Neutrophil (primary cell): ENCODE measurements at regions not wholly inside any gene's neighbourhood (a gene's known extent, or its start where the extent isn't known, plus 50 kb on each side); places are given as distances from the start of the nearest gene placed in this dataset.
"Not testable (repeated sequence)": the region's sequence is repeated elsewhere in the genome, so short reads cannot be mapped to it uniquely, and the experiment has no call there.

Source experiments
- H3K27ac ChIP-seq: fragments of 200-600 bp; sonication (generic); 2 replicates; pipeline ENCODE4 v1.5.1; 2016; ENCODE audit warnings: mild to moderate bottlenecking, moderate library complexity
- H3K27me3 ChIP-seq: fragments of 200-600 bp; sonication (generic); 2 replicates; pipeline ENCODE4 v1.6.0; 2016; ENCODE audit warnings: mild to moderate bottlenecking
- H3K36me3 ChIP-seq: fragments of 200-600 bp; sonication (generic); 2 replicates; pipeline ENCODE4 v1.5.1; 2017
- H3K4me1 ChIP-seq, 2 experiments: fragments of 200-600 bp in 1 of 2; sonication (generic) in 1 of 2; 1 replicate in 1 of 2; 2 replicates in 1 of 2; pipeline versions ENCODE4 v1.5.1 to v1.6.1; 2013 to 2016; ENCODE audit warnings: low read depth in 1 of 2, low read length in 1 of 2, mild to moderate bottlenecking in 1 of 2, moderate library complexity in 1 of 2; ENCODE audit not compliant: control insufficient read depth in 1 of 2, insufficient read depth in 1 of 2
- H3K4me3 ChIP-seq, 2 experiments: fragments of 200-600 bp in 1 of 2; sonication (generic) in 1 of 2; 1 replicate in 1 of 2; 2 replicates in 1 of 2; pipeline ENCODE4 v1.5.1; 2013 to 2016; ENCODE audit warnings: low read depth in 1 of 2, low read length in 1 of 2, mild to moderate bottlenecking in 1 of 2, moderate library complexity in 1 of 2
- H3K9me3 ChIP-seq: fragments of 200-600 bp; sonication (generic); 2 replicates; pipeline ENCODE4 v1.5.1; 2016
- TF ChIP-seq, protein P1 (sequence below): fragments of 200-600 bp; sonication (generic); IDR thresholded peaks from 2 replicates; pipeline ENCODE4 v1.5.1; 2016; ENCODE audit warnings: antibody characterized with exemption

DNA sequence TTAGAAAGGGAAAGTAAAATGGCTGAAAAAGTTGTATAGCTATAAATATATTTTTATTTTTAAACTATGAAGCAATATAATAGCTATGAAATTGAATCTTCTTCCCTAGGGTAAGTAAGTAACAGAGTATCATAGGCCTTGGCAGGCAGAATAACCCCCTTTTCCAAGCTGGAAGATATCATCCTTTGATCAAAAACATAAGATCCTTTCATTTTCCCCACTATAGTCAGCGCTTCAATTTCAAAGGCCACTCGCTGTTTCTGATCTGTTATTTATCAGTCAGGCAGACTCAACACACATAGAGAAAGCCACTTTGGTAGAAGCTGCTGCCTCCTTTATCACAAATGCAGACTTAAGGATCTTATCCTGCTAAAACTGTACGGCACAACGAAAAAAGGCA is 74.0 kb upstream of the UBE2E2 start:
- TF ChIP-seq, protein P1, sequence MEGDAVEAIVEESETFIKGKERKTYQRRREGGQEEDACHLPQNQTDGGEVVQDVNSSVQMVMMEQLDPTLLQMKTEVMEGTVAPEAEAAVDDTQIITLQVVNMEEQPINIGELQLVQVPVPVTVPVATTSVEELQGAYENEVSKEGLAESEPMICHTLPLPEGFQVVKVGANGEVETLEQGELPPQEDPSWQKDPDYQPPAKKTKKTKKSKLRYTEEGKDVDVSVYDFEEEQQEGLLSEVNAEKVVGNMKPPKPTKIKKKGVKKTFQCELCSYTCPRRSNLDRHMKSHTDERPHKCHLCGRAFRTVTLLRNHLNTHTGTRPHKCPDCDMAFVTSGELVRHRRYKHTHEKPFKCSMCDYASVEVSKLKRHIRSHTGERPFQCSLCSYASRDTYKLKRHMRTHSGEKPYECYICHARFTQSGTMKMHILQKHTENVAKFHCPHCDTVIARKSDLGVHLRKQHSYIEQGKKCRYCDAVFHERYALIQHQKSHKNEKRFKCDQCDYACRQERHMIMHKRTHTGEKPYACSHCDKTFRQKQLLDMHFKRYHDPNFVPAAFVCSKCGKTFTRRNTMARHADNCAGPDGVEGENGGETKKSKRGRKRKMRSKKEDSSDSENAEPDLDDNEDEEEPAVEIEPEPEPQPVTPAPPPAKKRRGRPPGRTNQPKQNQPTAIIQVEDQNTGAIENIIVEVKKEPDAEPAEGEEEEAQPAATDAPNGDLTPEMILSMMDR, result no peak
- Histone ChIP-seq H3K27me3 (no peaks in the 10 kb centered on the region), H3K27ac (no peak overlapping the region), H3K4me3 (no peak overlapping the region), H3K36me3 (no peaks in the 10 kb centered on the region), H3K9me3 (no peaks in the 10 kb centered on the region), H3K4me1 (no peaks in the 10 kb centered on the region)

DNA sequence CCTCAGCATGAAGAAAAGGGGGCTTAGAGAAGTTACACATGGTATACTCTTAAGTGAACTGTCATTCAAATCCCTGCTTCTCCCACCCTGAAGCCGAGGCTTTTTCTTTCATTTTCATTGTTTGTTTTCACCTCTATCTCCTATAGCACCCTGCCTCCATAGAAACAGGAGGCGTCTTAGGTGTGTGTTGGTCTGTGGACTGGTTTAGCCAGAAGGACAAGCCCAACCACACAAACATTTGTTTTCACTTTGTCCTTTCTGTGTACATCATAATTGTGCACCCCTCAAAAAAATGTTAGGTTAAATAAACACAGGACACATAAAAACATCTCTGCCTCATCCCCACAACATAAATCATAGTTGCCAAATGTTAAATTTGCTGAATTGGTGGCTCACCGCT is 73.3 kb upstream of the UBE2E2 start:
- Histone ChIP-seq H3K27ac (no peak overlapping the region), H3K4me3 (no peak overlapping the region), H3K27me3 (no peaks in the 10 kb centered on the region), H3K4me1 (no peaks in the 10 kb centered on the region), H3K9me3 (no peaks in the 10 kb centered on the region), H3K36me3 (no peaks in the 10 kb centered on the region)
- TF ChIP-seq, protein P1, result no peak

DNA sequence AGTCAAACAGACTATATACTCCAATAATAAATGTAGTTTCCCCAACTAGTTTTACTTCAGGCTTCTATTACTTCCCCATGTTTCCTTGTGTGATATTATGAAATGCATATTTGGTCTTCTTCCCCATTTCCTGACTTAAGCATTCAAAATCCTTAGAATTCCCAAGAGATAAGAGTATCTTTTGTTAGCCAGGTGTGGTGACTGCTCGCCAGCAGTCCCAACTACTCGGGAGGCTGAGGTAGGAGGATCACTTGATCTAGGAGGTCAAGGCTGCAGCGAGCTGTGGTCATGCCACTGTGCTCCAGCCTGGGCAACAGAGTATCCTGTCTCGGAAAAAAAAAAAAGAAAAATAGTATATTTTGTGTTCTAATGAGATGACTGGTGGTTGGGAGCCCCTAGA is 72.7 kb upstream of the UBE2E2 start:
- Histone ChIP-seq H3K4me1 (no peaks in the 10 kb centered on the region), H3K27ac (no peak overlapping the region), H3K4me3 (no peak overlapping the region), H3K9me3 (no peaks in the 10 kb centered on the region), H3K27me3 (no peaks in the 10 kb centered on the region), H3K36me3 (no peaks in the 10 kb centered on the region)
- TF ChIP-seq, protein P1, result no peak

DNA sequence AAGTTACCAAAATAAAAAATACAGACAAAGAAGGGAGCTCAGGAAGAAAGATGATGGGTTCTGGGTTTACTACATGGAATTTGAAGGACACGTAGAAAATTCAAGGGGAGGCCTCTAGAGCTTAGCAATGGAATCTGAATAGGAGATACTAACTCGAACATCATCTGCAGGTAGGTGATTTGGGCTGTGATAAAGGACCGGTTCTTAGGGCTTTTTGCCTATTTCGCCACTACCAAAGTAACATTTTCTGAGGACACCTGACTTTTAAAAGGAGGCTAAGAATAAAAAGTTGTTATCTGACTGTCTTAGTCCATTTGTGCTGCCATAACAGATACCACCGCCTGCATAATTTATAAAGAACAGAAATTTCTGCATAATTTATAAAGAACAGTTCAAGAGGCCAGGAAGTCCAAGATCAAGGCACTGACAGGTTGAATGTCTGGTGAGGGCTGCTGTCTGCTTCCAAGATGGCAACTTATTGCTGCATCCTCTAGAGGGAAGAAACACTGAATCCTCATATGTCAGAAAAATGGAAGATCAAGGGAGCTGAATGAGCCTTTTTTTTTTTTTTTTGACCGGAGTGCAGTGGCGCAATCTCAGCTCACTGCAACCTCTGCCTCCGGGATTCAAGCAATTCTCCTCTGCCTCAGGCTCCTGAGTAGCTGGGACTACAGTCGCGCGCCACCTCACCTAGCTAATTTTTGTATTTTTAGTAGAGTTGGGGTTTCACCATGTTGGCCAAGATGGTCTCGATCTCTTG is 67.9 kb upstream of the UBE2E2 start:
- TF ChIP-seq, protein P1, result no peak
- no peaks in the 10 kb centered on the region for H3K4me1 ChIP-seq
- no peaks in the 10 kb centered on the region for H3K36me3 ChIP-seq
- no peak overlapping the region for H3K27ac ChIP-seq
- no peak overlapping the region for H3K4me3 ChIP-seq
- no peaks in the 10 kb centered on the region for H3K27me3 ChIP-seq
- no peaks in the 10 kb centered on the region for H3K9me3 ChIP-seq

DNA sequence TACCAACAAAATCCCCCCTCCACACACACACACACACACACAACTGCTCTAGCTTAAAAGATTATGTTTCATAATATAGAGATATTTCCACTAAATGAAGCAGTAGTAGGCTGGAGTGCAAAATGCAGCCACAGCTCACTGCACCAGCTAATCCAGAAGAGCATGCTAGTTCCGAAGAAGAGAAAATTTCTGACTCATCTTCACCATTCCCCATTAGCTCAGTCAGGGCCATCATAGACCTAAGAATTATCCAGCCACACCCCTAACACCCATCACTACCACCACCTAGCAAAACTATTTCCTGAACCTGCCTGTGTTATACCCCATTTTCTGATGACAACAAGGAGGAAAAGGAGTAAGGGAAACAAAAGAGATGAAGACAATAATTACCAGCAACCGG is 67.1 kb upstream of the UBE2E2 start:
- Histone ChIP-seq H3K9me3 (no peaks in the 10 kb centered on the region), H3K4me3 (no peak overlapping the region), H3K27ac (no peak overlapping the region), H3K36me3 (no peaks in the 10 kb centered on the region), H3K27me3 (no peaks in the 10 kb centered on the region), H3K4me1 (no peaks in the 10 kb centered on the region)
- TF ChIP-seq, protein P1, result no peak

DNA sequence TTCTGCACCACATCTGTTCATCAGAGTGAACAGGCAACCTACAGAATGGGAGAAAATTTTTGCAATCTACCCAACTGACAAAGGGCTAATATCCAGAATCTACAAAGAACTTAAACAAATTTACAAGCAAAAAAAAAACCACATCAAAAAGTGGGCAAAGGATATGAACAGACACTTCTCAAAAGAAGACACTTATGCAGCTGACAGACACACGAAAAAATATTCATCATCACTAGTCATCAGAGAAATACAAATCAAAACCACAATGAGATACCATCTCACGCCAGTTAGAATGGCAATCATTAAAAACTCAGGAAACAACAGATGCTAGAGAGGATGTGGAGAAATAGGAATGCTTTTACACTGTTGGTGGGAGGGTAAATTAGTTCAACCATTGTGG is 59.1 kb upstream of the UBE2E2 start:
- H3K4me3 ChIP-seq, H3K27ac ChIP-seq, H3K27me3 ChIP-seq: not testable (repeated sequence)

More for the DNA sequence above, 59.1 kb upstream of the UBE2E2 start:
- H3K4me1 ChIP-seq, H3K9me3 ChIP-seq, H3K36me3 ChIP-seq: not testable (repeated sequence)
